GM23248 (cell line): ENCODE measurements at regions not wholly inside any gene's neighbourhood (a gene's known extent, or its start where the extent isn't known, plus 50 kb on each side); places are given as distances from the start of the nearest gene placed in this dataset.

Experiments
- EZH2 ChIP-seq: fragments of 200-600 bp; sonication (generic); IDR thresholded peaks from 2 replicates; pipeline ENCODE4 v1.6.1; 2018; ENCODE audit warnings: antibody characterized with exemption, mild to moderate bottlenecking; ENCODE audit not compliant: insufficient read depth, poor library complexity, severe bottlenecking
- EZH2phosphoT487 ChIP-seq: fragments of 200-600 bp; sonication (generic); IDR thresholded peaks from 2 replicates; pipeline ENCODE4 v1.6.1; 2018; ENCODE audit warnings: antibody characterized with exemption, moderate library complexity, mild to moderate bottlenecking, low read depth; ENCODE audit not compliant: insufficient read depth

DNA sequence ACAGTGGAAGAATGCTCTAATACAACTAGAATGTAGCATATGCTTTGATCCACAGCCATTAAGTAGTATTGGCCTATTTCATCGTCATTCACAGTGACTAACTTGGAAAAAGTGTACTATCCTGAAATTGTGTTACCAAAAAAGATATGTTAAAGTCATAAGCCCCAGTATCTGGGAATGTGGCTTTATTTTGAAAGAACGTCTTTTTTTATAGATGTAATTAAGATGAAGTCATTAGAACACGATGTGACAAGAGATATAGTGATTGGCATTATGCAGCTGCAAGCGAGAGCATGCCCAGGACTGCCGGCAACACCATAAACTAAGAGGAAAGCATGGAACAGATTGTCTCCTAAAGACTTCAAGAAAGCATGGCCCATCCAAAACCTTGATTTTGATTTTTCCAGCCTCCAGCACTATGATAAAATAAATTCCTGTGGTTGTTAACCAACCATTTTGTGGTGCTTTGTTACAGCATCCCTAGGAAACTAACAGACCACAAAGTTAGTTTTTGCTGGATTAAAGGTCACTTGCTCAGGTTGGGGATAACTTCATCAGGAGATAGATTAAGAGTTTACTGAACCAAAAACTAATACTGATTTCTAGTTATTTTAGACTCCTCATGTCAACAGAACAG, 870.6 kb upstream of the LRRC4C start:
- TF ChIP-seq EZH2phosphoT487 (no peak), EZH2 (no peak)
